H9 (cell line): ENCODE measurements at regions not wholly inside any gene's neighbourhood (a gene's known extent, or its start where the extent isn't known, plus 50 kb on each side); places are given as distances from the start of the nearest gene placed in this dataset.

ENCODE experiments used
- DNase-seq: peaks from one replicate; pipeline ENCODE4 v3.0.0-alpha.2; 2017
- H2AFZ ChIP-seq: one replicate; pipeline ENCODE4 v1.6.1; 2013; ENCODE audit warnings: mild to moderate bottlenecking, low read length, control low read depth, moderate library complexity
- H2AK5ac ChIP-seq: 2 replicates; pipeline ENCODE4 v1.6.1; 2013; ENCODE audit warnings: low read length, control low read depth, mixed read lengths; ENCODE audit not compliant: insufficient read length
- H2BK120ac ChIP-seq: one replicate; pipeline ENCODE4 v1.6.1; 2013; ENCODE audit warnings: low read depth, mild to moderate bottlenecking, low read length, control low read depth, inconsistent platforms; ENCODE audit not compliant: poor library complexity, severe bottlenecking
- H2BK12ac ChIP-seq: 2 replicates; pipeline ENCODE4 v1.6.1; 2013; ENCODE audit warnings: low read length, control low read depth, mixed read lengths, low read depth; ENCODE audit not compliant: insufficient read length
- H2BK15ac ChIP-seq: 2 replicates; pipeline ENCODE4 v1.6.1; 2013; ENCODE audit warnings: low read depth, low read length, control low read depth
- H2BK20ac ChIP-seq: one replicate; pipeline ENCODE4 v1.6.1; 2013; ENCODE audit warnings: low read depth, mild to moderate bottlenecking, low read length, control low read depth, inconsistent platforms; ENCODE audit not compliant: poor library complexity, severe bottlenecking
- H2BK5ac ChIP-seq: 2 replicates; pipeline ENCODE4 v1.6.1; 2013; ENCODE audit warnings: low read length, control low read depth, mixed read lengths; ENCODE audit not compliant: insufficient read length
- H3K14ac ChIP-seq: 2 replicates; pipeline ENCODE4 v1.6.1; 2013; ENCODE audit warnings: low read length, control low read depth; ENCODE audit not compliant: insufficient read depth
- H3K18ac ChIP-seq: 2 replicates; pipeline ENCODE4 v1.6.1; 2013; ENCODE audit warnings: low read depth, mild to moderate bottlenecking, mixed read lengths, low read length, control low read depth; ENCODE audit not compliant: insufficient read length
- H3K23ac ChIP-seq: 2 replicates; pipeline ENCODE4 v1.6.1; 2013; ENCODE audit warnings: low read length, control low read depth, mixed read lengths, low read depth; ENCODE audit not compliant: insufficient read length
- H3K23me2 ChIP-seq: 2 replicates; pipeline ENCODE4 v1.6.1; 2013; ENCODE audit warnings: low read depth, mild to moderate bottlenecking, mixed read lengths, low read length, control low read depth; ENCODE audit not compliant: insufficient read length, poor library complexity, severe bottlenecking
- H3K27ac ChIP-seq: 2 replicates; pipeline ENCODE4 v1.5.1; 2013; ENCODE audit warnings: low read length, control low read depth, mixed read lengths, low read depth; ENCODE audit not compliant: insufficient read length
- H3K27me3 ChIP-seq: 2 replicates; pipeline ENCODE4 v1.6.1; 2013; ENCODE audit warnings: low read length, control low read depth, inconsistent platforms; ENCODE audit not compliant: insufficient read depth
- H3K4ac ChIP-seq: 2 replicates; pipeline ENCODE4 v1.6.1; 2013; ENCODE audit warnings: low read depth, mild to moderate bottlenecking, control low read depth, inconsistent platforms, low read length, moderate library complexity
- H3K4me1 ChIP-seq: 2 replicates; pipeline ENCODE4 v1.6.1; 2013; ENCODE audit warnings: low read length, control low read depth, inconsistent platforms; ENCODE audit not compliant: insufficient read depth
- H3K4me2 ChIP-seq: 2 replicates; pipeline ENCODE4 v1.6.1; 2013; ENCODE audit warnings: low read length, control low read depth, mixed read lengths; ENCODE audit not compliant: insufficient read length, insufficient read depth
- H3K56ac ChIP-seq: 2 replicates; pipeline ENCODE4 v1.6.1; 2013; ENCODE audit warnings: low read depth, mild to moderate bottlenecking, mixed read lengths, low read length, control low read depth; ENCODE audit not compliant: insufficient read length
- H3K79me1 ChIP-seq: 2 replicates; pipeline ENCODE4 v1.6.1; 2013; ENCODE audit warnings: low read depth, mild to moderate bottlenecking, moderate library complexity, low read length, control low read depth, inconsistent platforms; ENCODE audit not compliant: insufficient read depth, poor library complexity, severe bottlenecking
- H3K79me2 ChIP-seq: 2 replicates; pipeline ENCODE4 v1.6.1; 2013; ENCODE audit warnings: low read length, control low read depth, inconsistent platforms; ENCODE audit not compliant: insufficient read depth
- H3K9ac ChIP-seq: 2 replicates; pipeline ENCODE4 v1.6.1; 2013; ENCODE audit warnings: low read length, control low read depth, mixed read lengths; ENCODE audit not compliant: insufficient read length; ENCODE audit errors: extremely low read depth
- H3K9me3 ChIP-seq: one replicate; pipeline ENCODE4 v1.6.1; 2013; ENCODE audit warnings: low read depth, low read length, inconsistent platforms; ENCODE audit not compliant: control insufficient read depth
- H3T11ph ChIP-seq: one replicate; pipeline ENCODE4 v1.6.1; 2013; ENCODE audit warnings: mild to moderate bottlenecking, low read length, control low read depth, inconsistent platforms
- H4K20me1 ChIP-seq: one replicate; pipeline ENCODE4 v1.6.1; 2013; ENCODE audit not compliant: control insufficient read depth, insufficient read length, insufficient read depth
- H4K5ac ChIP-seq: 2 replicates; pipeline ENCODE4 v1.6.1; 2013; ENCODE audit warnings: low read depth, mild to moderate bottlenecking, mixed read lengths, low read length, control low read depth; ENCODE audit not compliant: insufficient read length
- H4K8ac ChIP-seq: replicated peaks from 2 replicates; pipeline ENCODE4 v1.6.1; 2013; ENCODE audit warnings: low read length, control low read depth, mixed read lengths, low read depth; ENCODE audit not compliant: insufficient read length
- H4K91ac ChIP-seq: 2 replicates; pipeline ENCODE4 v1.6.1; 2013; ENCODE audit warnings: low read depth, mild to moderate bottlenecking, moderate library complexity, mixed read lengths, low read length, control low read depth; ENCODE audit not compliant: insufficient read length
- H3K27ac Mint-ChIP-seq, 3 experiments: 2 replicates in 2 of 3; 3 replicates in 1 of 3; pipeline ENCODE4 v1.8.0; 2020 to 2021; ENCODE audit warnings: mixed read lengths in 3 of 3, mild to moderate bottlenecking in 1 of 3, moderate library complexity in 1 of 3
- H3K27me3 Mint-ChIP-seq: 2 replicates; pipeline ENCODE4 v1.8.0; 2021; ENCODE audit warnings: low read depth, mild to moderate bottlenecking, moderate library complexity, mixed read lengths
- H3K36me3 Mint-ChIP-seq, 3 experiments: 2 replicates in 2 of 3; 3 replicates in 1 of 3; pipeline ENCODE4 v1.8.0; 2020 to 2021; ENCODE audit warnings: low read depth in 3 of 3, mixed read lengths in 3 of 3; ENCODE audit not compliant: insufficient read depth in 1 of 3
- H3K4me1 Mint-ChIP-seq, 2 experiments: 2 replicates each; pipeline ENCODE4 v1.8.0; 2020; ENCODE audit warnings: mixed read lengths in 2 of 2
- H3K4me3 Mint-ChIP-seq, 2 experiments: 2 replicates in 1 of 2; 3 replicates in 1 of 2; pipeline ENCODE4 v1.8.0; 2020 to 2021; ENCODE audit warnings: mild to moderate bottlenecking in 2 of 2, mixed read lengths in 2 of 2, moderate library complexity in 1 of 2
- H3K9me3 Mint-ChIP-seq, 2 experiments: 2 replicates in 1 of 2; 3 replicates in 1 of 2; pipeline ENCODE4 v1.8.0; 2020; ENCODE audit warnings: mild to moderate bottlenecking in 2 of 2, mixed read lengths in 2 of 2, moderate library complexity in 1 of 2
- CTCF ChIP-seq: fragments of 200-600 bp; sonication (generic); conservative IDR thresholded peaks from 3 replicates; pipeline ENCODE4 v1.8.0; 2021; ENCODE audit warnings: antibody characterized with exemption, mild to moderate bottlenecking
- WGBS: extraction: QIAGEN DNeasy Blood & Tissue Kit; methylation state at CpG from one replicate; pipeline ENCODE4 v1.1.7; 2013; ENCODE audit warnings: missing lambda C conversion rate, low lambda C conversion rate, mixed read lengths; ENCODE audit not compliant: insufficient read length; ENCODE audit errors: extremely low coverage; 5-methylcytosine and 5-hydroxymethylcytosine counted together

DNA sequence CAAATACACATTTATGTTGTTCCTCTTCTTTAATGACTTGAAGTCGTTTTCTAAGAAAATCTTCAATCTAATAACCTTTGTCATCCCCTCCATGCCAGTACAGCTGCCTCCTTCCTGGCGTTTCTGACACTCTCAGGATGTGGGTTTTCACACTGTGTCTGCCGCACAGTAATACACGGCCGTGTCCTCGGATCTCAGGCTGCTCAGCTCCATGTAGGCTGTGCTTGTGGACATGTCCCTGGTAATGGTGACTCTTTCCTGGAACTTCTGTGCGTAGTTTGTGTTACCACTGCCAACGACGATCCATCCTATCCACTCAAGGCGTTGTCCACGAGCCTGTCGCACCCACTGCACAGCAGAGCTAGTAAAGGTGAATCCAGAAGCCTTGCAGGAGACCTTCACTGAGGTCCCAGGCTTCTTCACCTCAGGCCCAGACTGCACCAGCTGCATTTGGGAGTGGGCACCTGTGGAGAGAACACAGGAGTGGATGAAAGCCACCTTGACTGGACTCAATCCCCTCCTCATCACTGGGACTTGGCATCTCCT is 1095.9 kb downstream of the TMEM121 start:
- Mint-ChIP-seq H3K27me3 (peaks cover 3% of the 10 kb centered on the region; the same call in 1 of the 2 replicates), H3K36me3 (peaks cover 14 to 40% (median 25%) of the 10 kb centered on the region in 3 experiments; a peak in 6 of 7 replicates)

More for the DNA sequence above, 1095.9 kb downstream of the TMEM121 start:
- no peak overlapping the region for H3T11ph ChIP-seq
- H3K18ac ChIP-seq: no peak overlapping the region
- H2BK20ac ChIP-seq: no peak overlapping the region
- no peak overlapping the region for H3K56ac ChIP-seq
- no peaks in the 10 kb centered on the region for H3K23me2 ChIP-seq
- H4K20me1 ChIP-seq: no peaks in the 10 kb centered on the region
- no peak overlapping the region for H3K4ac ChIP-seq
- no peak overlapping the region for H3K4me2 ChIP-seq
- Mint-ChIP-seq H3K4me1 (no peaks in the 10 kb centered on the region), H3K4me3 (no peak overlapping the region), H3K27ac (no peak overlapping the region), H3K9me3 (peaks cover 95 to 97% of the 10 kb centered on the region in 2 experiments)
- H4K5ac ChIP-seq: no peak overlapping the region
- H2BK5ac ChIP-seq: no peak overlapping the region
- H3K9ac ChIP-seq: no peak overlapping the region
- peaks cover 83% of the 10 kb centered on the region for H3K9me3 ChIP-seq
- H2AK5ac ChIP-seq: no peak overlapping the region
- no CpG with 5 or more reads among the region's 12 CpGs for WGBS
- H3K14ac ChIP-seq: no peak overlapping the region
- H3K23ac ChIP-seq: no peak overlapping the region
- DNase-seq: no peak
- no peak overlapping the region for H3K27ac ChIP-seq
- no peaks in the 10 kb centered on the region for H3K4me1 ChIP-seq
- TF ChIP-seq CTCF: no peak
- no peak overlapping the region for H2AFZ ChIP-seq
- H4K8ac ChIP-seq: no peak overlapping the region
- no peak overlapping the region for H2BK120ac ChIP-seq
- H2BK15ac ChIP-seq: no peak overlapping the region
- H3K79me1 ChIP-seq: no peaks in the 10 kb centered on the region
- no peaks in the 10 kb centered on the region for H3K27me3 ChIP-seq
- H4K91ac ChIP-seq: no peak overlapping the region
- H2BK12ac ChIP-seq: no peak overlapping the region
- H3K79me2 ChIP-seq: no peaks in the 10 kb centered on the region
